OCI-LY1 (cell line): ENCODE measurements at regions not wholly inside any gene's neighbourhood (a gene's known extent, or its start where the extent isn't known, plus 50 kb on each side); places are given as distances from the start of the nearest gene placed in this dataset.

Source experiments
- H2AFZ ChIP-seq: fragments of 200-600 bp; sonication (generic), shearing (Covaris generic); 2 replicates; pipeline ENCODE4 v1.6.0; 2014; ENCODE audit warnings: antibody characterized with exemption, mild to moderate bottlenecking, low read length
- H3F3A ChIP-seq: fragments of 200-600 bp; sonication (generic), shearing (Covaris generic); 2 replicates; pipeline ENCODE4 v1.6.0; 2014; ENCODE audit warnings: mild to moderate bottlenecking, antibody characterized with exemption, low read length, moderate library complexity; ENCODE audit not compliant: insufficient read depth
- H3K27ac ChIP-seq: fragments of 200-600 bp; sonication (generic); 2 replicates; pipeline ENCODE4 v1.5.1; 2014; ENCODE audit warnings: low read length, mixed run types, mild to moderate bottlenecking, low read depth; ENCODE audit not compliant: poor library complexity, severe bottlenecking
- H3K27me3 ChIP-seq: fragments of 200-600 bp; sonication (generic); 2 replicates; pipeline ENCODE4 v1.6.0; 2014; ENCODE audit warnings: antibody characterized with exemption, mild to moderate bottlenecking, low read length, moderate library complexity; ENCODE audit not compliant: insufficient read depth
- H3K36me3 ChIP-seq: fragments of 200-600 bp; sonication (generic); 2 replicates; pipeline ENCODE4 v1.6.1; 2014; ENCODE audit warnings: mild to moderate bottlenecking, antibody characterized with exemption, low read length, moderate library complexity, mixed read lengths; ENCODE audit not compliant: insufficient read depth
- H3K4me1 ChIP-seq: fragments of 200-600 bp; sonication (generic); 2 replicates; pipeline ENCODE4 v1.5.1; 2014; ENCODE audit warnings: mild to moderate bottlenecking, low read length, moderate library complexity; ENCODE audit not compliant: insufficient read depth, severe bottlenecking
- H3K4me2 ChIP-seq: fragments of 200-600 bp; sonication (generic), shearing (Covaris generic); 2 replicates; pipeline ENCODE4 v1.6.1; 2014; ENCODE audit warnings: low read length
- H3K4me3 ChIP-seq: fragments of 200-600 bp; sonication (generic); 2 replicates; pipeline ENCODE4 v1.5.1; 2014; ENCODE audit warnings: low read length, low read depth, mild to moderate bottlenecking, mixed read lengths; ENCODE audit not compliant: poor library complexity, severe bottlenecking
- H3K79me2 ChIP-seq: fragments of 200-600 bp; shearing (Covaris generic); 2 replicates; pipeline ENCODE4 v1.6.1; 2016; ENCODE audit warnings: mixed run types, low read length, mixed read lengths; ENCODE audit not compliant: insufficient read depth
- H3K9ac ChIP-seq: fragments of 200-600 bp; sonication (generic), shearing (Covaris generic); 2 replicates; pipeline ENCODE4 v1.6.1; 2014; ENCODE audit warnings: mild to moderate bottlenecking, low read length, mixed read lengths
- H3K9me2 ChIP-seq: fragments of 200-600 bp; sonication (generic), shearing (Covaris generic); 2 replicates; pipeline ENCODE4 v1.6.1; 2014; ENCODE audit warnings: low read depth, mild to moderate bottlenecking, low read length, mixed read lengths
- H3K9me3 ChIP-seq: fragments of 200-600 bp; shearing (Covaris generic); 2 replicates; pipeline ENCODE4 v1.6.1; 2014; ENCODE audit warnings: low read length, mixed read lengths
- H4K20me1 ChIP-seq: fragments of 200-600 bp; sonication (generic), shearing (Covaris generic); 2 replicates; pipeline ENCODE4 v1.6.0; 2016; ENCODE audit warnings: mild to moderate bottlenecking, low read length; ENCODE audit not compliant: insufficient read depth
- EZH2 ChIP-seq: fragments of 200-600 bp; sonication (generic), shearing (Covaris generic); IDR thresholded peaks from 2 replicates; pipeline ENCODE4 v1.8.0; 2017; ENCODE audit warnings: borderline replicate concordance, mixed run types, mild to moderate bottlenecking, antibody characterized with exemption, low read length, moderate library complexity, mixed read lengths
- TF ChIP-seq, protein P1 (sequence below): fragments of 200-600 bp; sonication (generic), shearing (Covaris generic); IDR thresholded peaks from 2 replicates; pipeline ENCODE4 v1.5.1; 2017; ENCODE audit warnings: mild to moderate bottlenecking, antibody characterized with exemption, low read length, moderate library complexity, mixed read lengths

DNA sequence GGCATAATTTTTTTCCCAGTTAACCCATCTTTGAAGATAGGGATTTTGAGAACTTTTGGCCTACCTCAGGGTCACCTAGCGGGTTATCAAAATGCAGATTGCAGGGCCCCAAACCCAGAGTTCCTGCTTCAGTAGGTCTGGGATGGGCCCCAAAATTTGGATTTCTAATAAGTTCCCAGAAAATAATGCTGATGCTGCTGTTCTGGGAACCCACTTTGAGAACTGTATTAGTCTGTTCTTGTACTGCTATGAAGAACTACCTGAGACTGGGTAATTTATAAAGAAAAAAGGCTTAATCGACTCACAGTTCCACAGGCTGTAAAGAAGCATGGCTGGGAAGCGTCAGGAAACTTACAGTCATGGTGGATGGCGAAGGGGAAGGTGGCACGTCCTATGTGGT lies 182.2 kb upstream of the DMRT1 start:
- no peak overlapping the region for H3K4me3 ChIP-seq
- H3K4me1 ChIP-seq = peaks cover 22% of the 10 kb centered on the region
- no peaks in the 10 kb centered on the region for H3K9me3 ChIP-seq
- no peaks in the 10 kb centered on the region for H3F3A ChIP-seq
- H3K4me2 ChIP-seq = no peak overlapping the region
- no peak overlapping the region for H3K9ac ChIP-seq
- no peaks in the 10 kb centered on the region; the same call in 1 of the 2 replicates for H3K36me3 ChIP-seq
- H3K27ac ChIP-seq = no peak overlapping the region
- H3K79me2 ChIP-seq = no peaks in the 10 kb centered on the region
- no peaks in the 10 kb centered on the region for H3K9me2 ChIP-seq
- H3K27me3 ChIP-seq = no peaks in the 10 kb centered on the region
- H4K20me1 ChIP-seq = no peaks in the 10 kb centered on the region
- H2AFZ ChIP-seq = no peak overlapping the region
- no peak for TF ChIP-seq EZH2
- TF ChIP-seq, protein P1, sequence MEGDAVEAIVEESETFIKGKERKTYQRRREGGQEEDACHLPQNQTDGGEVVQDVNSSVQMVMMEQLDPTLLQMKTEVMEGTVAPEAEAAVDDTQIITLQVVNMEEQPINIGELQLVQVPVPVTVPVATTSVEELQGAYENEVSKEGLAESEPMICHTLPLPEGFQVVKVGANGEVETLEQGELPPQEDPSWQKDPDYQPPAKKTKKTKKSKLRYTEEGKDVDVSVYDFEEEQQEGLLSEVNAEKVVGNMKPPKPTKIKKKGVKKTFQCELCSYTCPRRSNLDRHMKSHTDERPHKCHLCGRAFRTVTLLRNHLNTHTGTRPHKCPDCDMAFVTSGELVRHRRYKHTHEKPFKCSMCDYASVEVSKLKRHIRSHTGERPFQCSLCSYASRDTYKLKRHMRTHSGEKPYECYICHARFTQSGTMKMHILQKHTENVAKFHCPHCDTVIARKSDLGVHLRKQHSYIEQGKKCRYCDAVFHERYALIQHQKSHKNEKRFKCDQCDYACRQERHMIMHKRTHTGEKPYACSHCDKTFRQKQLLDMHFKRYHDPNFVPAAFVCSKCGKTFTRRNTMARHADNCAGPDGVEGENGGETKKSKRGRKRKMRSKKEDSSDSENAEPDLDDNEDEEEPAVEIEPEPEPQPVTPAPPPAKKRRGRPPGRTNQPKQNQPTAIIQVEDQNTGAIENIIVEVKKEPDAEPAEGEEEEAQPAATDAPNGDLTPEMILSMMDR = no peak

- no peaks in the 10 kb centered on the region for H3K9me2 ChIP-seq
- H3F3A ChIP-seq = no peaks in the 10 kb centered on the region
- no peaks in the 10 kb centered on the region; the same call in 1 of the 2 replicates for H3K36me3 ChIP-seq
- no peaks in the 10 kb centered on the region for H3K27me3 ChIP-seq
- H3K4me3 ChIP-seq = no peak overlapping the region
- H3K9me3 ChIP-seq = no peaks in the 10 kb centered on the region
- no peak overlapping the region for H3K4me2 ChIP-seq
- H4K20me1 ChIP-seq = no peaks in the 10 kb centered on the region
- no peaks in the 10 kb centered on the region for H3K79me2 ChIP-seq
- H2AFZ ChIP-seq = no peak overlapping the region
- H3K27ac ChIP-seq = no peak overlapping the region
- H3K9ac ChIP-seq = no peak overlapping the region
- peaks cover 22% of the 10 kb centered on the region for H3K4me1 ChIP-seq
- no peak for TF ChIP-seq EZH2
- TF ChIP-seq, protein P1 = no peak
These were observed 181.3 kb upstream of the DMRT1 start for GRCh38 chr9:660227-660626.

- no peak overlapping the region for H3K4me2 ChIP-seq
These were observed 178.0 kb upstream of the DMRT1 start for GRCh38 chr9:663541-663940.

More at GRCh38 chr9:663541-663940, 178.0 kb upstream of the DMRT1 start:
- Histone ChIP-seq H3K36me3 (no peaks in the 10 kb centered on the region; the same call in 1 of the 2 replicates), H3K4me3 (no peak overlapping the region), H3K9me2 (no peaks in the 10 kb centered on the region), H2AFZ (no peak overlapping the region), H3K79me2 (no peaks in the 10 kb centered on the region; the same call in 1 of the 2 replicates), H3K27me3 (no peaks in the 10 kb centered on the region), H3K9me3 (no peaks in the 10 kb centered on the region), H3K4me1 (no peaks in the 10 kb centered on the region), H3K9ac (no peak overlapping the region), H3K27ac (no peak overlapping the region), H4K20me1 (no peaks in the 10 kb centered on the region), H3F3A (no peaks in the 10 kb centered on the region)
- TF ChIP-seq, protein P1 = no peak
- no peak for TF ChIP-seq EZH2
